22Rv1 (cell line): ENCODE measurements at regions not wholly inside any gene's neighbourhood (a gene's known extent, or its start where the extent isn't known, plus 50 kb on each side); places are given as distances from the start of the nearest gene placed in this dataset.

Experiments used
- ZFX ChIP-seq: fragments of 450-650 bp; IDR thresholded peaks from 2 replicates; pipeline ENCODE4 v1.6.1; 2017; ENCODE audit warnings: antibody characterized with exemption, borderline replicate concordance
- TF ChIP-seq, protein P1 (sequence below): fragments of 450-650 bp; IDR thresholded peaks from 2 replicates; pipeline ENCODE4 v1.5.1; 2017; ENCODE audit warnings: mild to moderate bottlenecking

- TF ChIP-seq, protein P1, sequence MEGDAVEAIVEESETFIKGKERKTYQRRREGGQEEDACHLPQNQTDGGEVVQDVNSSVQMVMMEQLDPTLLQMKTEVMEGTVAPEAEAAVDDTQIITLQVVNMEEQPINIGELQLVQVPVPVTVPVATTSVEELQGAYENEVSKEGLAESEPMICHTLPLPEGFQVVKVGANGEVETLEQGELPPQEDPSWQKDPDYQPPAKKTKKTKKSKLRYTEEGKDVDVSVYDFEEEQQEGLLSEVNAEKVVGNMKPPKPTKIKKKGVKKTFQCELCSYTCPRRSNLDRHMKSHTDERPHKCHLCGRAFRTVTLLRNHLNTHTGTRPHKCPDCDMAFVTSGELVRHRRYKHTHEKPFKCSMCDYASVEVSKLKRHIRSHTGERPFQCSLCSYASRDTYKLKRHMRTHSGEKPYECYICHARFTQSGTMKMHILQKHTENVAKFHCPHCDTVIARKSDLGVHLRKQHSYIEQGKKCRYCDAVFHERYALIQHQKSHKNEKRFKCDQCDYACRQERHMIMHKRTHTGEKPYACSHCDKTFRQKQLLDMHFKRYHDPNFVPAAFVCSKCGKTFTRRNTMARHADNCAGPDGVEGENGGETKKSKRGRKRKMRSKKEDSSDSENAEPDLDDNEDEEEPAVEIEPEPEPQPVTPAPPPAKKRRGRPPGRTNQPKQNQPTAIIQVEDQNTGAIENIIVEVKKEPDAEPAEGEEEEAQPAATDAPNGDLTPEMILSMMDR, result no peak
- no peak for TF ChIP-seq ZFX
These were observed 119.0 kb upstream of the ARHGAP28 start for GRCh38 chr18:6610466-6610865.
